GM23338 (cell line): ENCODE measurements at regions not wholly inside any gene's neighbourhood (a gene's known extent, or its start where the extent isn't known, plus 50 kb on each side); places are given as distances from the start of the nearest gene placed in this dataset.

Source experiments
- CREB1 ChIP-seq: fragments of 250-450 bp; sonication (Bioruptor Pico); IDR thresholded peaks from 2 replicates; pipeline ENCODE4 v1.5.0; 2020; ENCODE audit warnings: low read depth, mild to moderate bottlenecking, moderate library complexity
- EZH2 ChIP-seq: fragments of 200-600 bp; sonication (generic); IDR thresholded peaks from one replicate; pipeline ENCODE4 v1.8.0; 2017; ENCODE audit warnings: antibody characterized with exemption, mild to moderate bottlenecking, low read depth; ENCODE audit not compliant: unreplicated experiment
- EZH2phosphoT487 ChIP-seq: fragments of 200-600 bp; sonication (generic); IDR thresholded peaks from one replicate; pipeline ENCODE4 v1.8.1; 2018; ENCODE audit warnings: antibody characterized with exemption; ENCODE audit not compliant: unreplicated experiment
- JUNB ChIP-seq: IDR thresholded peaks from one replicate; pipeline ENCODE4 v1.6.1; 2016; ENCODE audit warnings: antibody characterized with exemption; ENCODE audit not compliant: unreplicated experiment
- NANOG ChIP-seq: IDR thresholded peaks from 2 replicates; pipeline ENCODE4 v1.6.1; 2016; ENCODE audit warnings: antibody characterized with exemption, borderline replicate concordance
- POLR2AphosphoS5 ChIP-seq: IDR thresholded peaks from 2 replicates; pipeline ENCODE4 v1.6.1; 2016; ENCODE audit warnings: antibody characterized with exemption, low read depth
- ZNF331 ChIP-seq: fragments of 250-450 bp; sonication (Bioruptor Pico); IDR thresholded peaks from 2 replicates; pipeline ENCODE4 v1.5.0; 2020; ENCODE audit warnings: low read depth, mild to moderate bottlenecking, moderate library complexity
- TF ChIP-seq, protein P1 (sequence below), 2 experiments: fragments of 200-600 bp in 1 of 2; sonication (generic) in 1 of 2; conservative IDR thresholded peaks; 2 replicates each; pipeline versions ENCODE4 v1.5.1 to v1.6.1; 2016 to 2017; ENCODE audit warnings: antibody characterized with exemption in 2 of 2, low read depth in 2 of 2, mild to moderate bottlenecking in 2 of 2, moderate library complexity in 1 of 2
- TF ChIP-seq, protein P2 (sequence below): IDR thresholded peaks from 2 replicates; pipeline ENCODE4 v1.6.1; 2016; ENCODE audit warnings: antibody characterized with exemption
- TF ChIP-seq, protein P3 (sequence below): fragments of 250-450 bp; sonication (Bioruptor Pico); IDR thresholded peaks from 2 replicates; pipeline ENCODE4 v1.5.0; 2020; ENCODE audit warnings: mild to moderate bottlenecking, moderate library complexity
- TF ChIP-seq, protein P4 (sequence below): IDR thresholded peaks from one replicate; pipeline ENCODE4 v1.6.1; 2018; ENCODE audit warnings: antibody characterized with exemption; ENCODE audit not compliant: unreplicated experiment

DNA sequence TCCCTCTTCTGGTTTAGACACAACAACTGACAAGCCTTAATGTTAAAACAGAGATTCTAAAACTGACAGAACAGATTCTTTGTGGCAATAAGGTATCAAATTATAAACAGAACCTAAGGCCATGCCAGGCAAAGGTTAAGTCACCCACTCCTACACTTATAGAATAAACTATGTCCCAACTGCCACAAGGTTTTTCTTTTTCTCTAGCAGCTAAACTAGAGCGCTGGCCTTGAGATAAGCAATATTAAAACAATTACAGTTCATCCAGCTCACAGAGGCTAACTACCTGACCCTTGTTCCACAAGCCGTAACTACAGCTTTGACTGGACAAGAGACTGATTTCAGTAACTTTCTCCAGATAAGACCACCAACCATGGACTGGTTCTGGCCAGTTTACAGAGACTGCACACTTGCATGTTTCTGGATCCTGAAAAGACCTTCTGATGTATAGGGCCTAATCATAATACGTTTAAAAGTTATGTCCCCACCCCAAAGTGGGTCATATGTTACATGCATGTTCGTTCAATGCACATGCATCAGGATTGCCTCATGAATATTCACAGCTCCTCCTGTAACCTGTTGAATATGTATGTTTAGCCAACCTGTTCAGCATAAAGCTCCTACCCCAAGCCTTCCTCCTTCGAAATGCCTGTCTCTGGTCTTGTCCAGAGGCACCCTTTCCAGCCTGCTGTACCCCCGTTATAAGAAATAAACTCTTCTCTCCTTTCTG is 61.9 kb upstream of the VASH1 start:
- TF ChIP-seq, protein P1, sequence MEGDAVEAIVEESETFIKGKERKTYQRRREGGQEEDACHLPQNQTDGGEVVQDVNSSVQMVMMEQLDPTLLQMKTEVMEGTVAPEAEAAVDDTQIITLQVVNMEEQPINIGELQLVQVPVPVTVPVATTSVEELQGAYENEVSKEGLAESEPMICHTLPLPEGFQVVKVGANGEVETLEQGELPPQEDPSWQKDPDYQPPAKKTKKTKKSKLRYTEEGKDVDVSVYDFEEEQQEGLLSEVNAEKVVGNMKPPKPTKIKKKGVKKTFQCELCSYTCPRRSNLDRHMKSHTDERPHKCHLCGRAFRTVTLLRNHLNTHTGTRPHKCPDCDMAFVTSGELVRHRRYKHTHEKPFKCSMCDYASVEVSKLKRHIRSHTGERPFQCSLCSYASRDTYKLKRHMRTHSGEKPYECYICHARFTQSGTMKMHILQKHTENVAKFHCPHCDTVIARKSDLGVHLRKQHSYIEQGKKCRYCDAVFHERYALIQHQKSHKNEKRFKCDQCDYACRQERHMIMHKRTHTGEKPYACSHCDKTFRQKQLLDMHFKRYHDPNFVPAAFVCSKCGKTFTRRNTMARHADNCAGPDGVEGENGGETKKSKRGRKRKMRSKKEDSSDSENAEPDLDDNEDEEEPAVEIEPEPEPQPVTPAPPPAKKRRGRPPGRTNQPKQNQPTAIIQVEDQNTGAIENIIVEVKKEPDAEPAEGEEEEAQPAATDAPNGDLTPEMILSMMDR (conservative IDR thresholded peaks at IDR 0.05; ENCODE audit: low read depth in 2 of 2) = no peak
- TF ChIP-seq POLR2AphosphoS5 (no peak), EZH2 (no peak), EZH2phosphoT487 (no peak), CREB1 (no peak), ZNF331 (no peak), JUNB (no peak), NANOG (no peak)
- TF ChIP-seq, protein P2, sequence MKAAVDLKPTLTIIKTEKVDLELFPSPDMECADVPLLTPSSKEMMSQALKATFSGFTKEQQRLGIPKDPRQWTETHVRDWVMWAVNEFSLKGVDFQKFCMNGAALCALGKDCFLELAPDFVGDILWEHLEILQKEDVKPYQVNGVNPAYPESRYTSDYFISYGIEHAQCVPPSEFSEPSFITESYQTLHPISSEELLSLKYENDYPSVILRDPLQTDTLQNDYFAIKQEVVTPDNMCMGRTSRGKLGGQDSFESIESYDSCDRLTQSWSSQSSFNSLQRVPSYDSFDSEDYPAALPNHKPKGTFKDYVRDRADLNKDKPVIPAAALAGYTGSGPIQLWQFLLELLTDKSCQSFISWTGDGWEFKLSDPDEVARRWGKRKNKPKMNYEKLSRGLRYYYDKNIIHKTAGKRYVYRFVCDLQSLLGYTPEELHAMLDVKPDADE = no peak
- TF ChIP-seq, protein P3, sequence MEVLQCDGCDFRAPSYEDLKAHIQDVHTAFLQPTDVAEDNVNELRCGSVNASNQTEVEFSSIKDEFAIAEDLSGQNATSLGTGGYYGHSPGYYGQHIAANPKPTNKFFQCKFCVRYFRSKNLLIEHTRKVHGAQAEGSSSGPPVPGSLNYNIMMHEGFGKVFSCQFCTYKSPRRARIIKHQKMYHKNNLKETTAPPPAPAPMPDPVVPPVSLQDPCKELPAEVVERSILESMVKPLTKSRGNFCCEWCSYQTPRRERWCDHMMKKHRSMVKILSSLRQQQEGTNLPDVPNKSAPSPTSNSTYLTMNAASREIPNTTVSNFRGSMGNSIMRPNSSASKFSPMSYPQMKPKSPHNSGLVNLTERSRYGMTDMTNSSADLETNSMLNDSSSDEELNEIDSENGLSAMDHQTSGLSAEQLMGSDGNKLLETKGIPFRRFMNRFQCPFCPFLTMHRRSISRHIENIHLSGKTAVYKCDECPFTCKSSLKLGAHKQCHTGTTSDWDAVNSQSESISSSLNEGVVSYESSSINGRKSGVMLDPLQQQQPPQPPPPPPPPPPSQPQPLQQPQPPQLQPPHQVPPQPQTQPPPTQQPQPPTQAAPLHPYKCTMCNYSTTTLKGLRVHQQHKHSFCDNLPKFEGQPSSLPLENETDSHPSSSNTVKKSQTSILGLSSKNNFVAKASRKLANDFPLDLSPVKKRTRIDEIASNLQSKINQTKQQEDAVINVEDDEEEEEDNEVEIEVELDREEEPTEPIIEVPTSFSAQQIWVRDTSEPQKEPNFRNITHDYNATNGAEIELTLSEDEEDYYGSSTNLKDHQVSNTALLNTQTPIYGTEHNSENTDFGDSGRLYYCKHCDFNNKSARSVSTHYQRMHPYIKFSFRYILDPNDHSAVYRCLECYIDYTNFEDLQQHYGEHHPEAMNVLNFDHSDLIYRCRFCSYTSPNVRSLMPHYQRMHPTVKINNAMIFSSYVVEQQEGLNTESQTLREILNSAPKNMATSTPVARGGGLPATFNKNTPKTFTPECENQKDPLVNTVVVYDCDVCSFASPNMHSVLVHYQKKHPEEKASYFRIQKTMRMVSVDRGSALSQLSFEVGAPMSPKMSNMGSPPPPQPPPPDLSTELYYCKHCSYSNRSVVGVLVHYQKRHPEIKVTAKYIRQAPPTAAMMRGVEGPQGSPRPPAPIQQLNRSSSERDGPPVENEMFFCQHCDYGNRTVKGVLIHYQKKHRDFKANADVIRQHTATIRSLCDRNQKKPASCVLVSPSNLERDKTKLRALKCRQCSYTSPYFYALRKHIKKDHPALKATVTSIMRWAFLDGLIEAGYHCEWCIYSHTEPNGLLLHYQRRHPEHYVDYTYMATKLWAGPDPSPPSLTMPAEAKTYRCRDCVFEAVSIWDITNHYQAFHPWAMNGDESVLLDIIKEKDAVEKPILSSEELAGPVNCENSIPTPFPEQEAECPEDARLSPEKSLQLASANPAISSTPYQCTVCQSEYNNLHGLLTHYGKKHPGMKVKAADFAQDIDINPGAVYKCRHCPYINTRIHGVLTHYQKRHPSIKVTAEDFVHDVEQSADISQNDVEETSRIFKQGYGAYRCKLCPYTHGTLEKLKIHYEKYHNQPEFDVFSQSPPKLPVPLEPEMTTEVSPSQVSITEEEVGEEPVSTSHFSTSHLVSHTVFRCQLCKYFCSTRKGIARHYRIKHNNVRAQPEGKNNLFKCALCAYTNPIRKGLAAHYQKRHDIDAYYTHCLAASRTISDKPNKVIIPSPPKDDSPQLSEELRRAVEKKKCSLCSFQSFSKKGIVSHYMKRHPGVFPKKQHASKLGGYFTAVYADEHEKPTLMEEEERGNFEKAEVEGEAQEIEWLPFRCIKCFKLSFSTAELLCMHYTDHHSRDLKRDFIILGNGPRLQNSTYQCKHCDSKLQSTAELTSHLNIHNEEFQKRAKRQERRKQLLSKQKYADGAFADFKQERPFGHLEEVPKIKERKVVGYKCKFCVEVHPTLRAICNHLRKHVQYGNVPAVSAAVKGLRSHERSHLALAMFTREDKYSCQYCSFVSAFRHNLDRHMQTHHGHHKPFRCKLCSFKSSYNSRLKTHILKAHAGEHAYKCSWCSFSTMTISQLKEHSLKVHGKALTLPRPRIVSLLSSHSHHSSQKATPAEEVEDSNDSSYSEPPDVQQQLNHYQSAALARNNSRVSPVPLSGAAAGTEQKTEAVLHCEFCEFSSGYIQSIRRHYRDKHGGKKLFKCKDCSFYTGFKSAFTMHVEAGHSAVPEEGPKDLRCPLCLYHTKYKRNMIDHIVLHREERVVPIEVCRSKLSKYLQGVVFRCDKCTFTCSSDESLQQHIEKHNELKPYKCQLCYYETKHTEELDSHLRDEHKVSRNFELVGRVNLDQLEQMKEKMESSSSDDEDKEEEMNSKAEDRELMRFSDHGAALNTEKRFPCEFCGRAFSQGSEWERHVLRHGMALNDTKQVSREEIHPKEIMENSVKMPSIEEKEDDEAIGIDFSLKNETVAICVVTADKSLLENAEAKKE (CRISPR knock-in tag) = no peak
- TF ChIP-seq, protein P4, sequence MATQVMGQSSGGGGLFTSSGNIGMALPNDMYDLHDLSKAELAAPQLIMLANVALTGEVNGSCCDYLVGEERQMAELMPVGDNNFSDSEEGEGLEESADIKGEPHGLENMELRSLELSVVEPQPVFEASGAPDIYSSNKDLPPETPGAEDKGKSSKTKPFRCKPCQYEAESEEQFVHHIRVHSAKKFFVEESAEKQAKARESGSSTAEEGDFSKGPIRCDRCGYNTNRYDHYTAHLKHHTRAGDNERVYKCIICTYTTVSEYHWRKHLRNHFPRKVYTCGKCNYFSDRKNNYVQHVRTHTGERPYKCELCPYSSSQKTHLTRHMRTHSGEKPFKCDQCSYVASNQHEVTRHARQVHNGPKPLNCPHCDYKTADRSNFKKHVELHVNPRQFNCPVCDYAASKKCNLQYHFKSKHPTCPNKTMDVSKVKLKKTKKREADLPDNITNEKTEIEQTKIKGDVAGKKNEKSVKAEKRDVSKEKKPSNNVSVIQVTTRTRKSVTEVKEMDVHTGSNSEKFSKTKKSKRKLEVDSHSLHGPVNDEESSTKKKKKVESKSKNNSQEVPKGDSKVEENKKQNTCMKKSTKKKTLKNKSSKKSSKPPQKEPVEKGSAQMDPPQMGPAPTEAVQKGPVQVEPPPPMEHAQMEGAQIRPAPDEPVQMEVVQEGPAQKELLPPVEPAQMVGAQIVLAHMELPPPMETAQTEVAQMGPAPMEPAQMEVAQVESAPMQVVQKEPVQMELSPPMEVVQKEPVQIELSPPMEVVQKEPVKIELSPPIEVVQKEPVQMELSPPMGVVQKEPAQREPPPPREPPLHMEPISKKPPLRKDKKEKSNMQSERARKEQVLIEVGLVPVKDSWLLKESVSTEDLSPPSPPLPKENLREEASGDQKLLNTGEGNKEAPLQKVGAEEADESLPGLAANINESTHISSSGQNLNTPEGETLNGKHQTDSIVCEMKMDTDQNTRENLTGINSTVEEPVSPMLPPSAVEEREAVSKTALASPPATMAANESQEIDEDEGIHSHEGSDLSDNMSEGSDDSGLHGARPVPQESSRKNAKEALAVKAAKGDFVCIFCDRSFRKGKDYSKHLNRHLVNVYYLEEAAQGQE = no peak
